ENCODE measurements at regions not wholly inside any gene's neighbourhood (a gene's known extent, or its start where the extent isn't known, plus 50 kb on each side); places are given as distances from the start of the nearest gene placed in this dataset.
"Not testable (repeated sequence)": the region's sequence is repeated elsewhere in the genome, so short reads cannot be mapped to it uniquely, and the experiment has no call there.

DNA sequence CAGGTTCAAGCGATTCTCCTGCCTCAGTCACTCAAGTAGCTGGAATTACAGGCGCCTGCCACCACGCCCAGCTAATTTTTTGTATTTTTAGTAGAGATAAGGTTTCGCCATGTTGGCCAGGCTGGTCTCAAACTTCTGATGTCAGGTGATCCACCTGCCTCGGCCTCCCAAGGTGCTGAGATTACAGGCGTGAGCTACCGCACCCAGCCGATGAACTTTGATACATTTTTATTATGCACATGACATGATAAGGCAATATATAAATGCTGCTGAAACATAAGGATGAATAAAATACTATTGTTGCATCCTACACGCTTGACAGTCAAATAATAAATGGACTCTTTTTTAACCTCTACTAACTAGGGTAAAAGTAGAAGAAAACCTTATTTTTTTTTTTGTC lies 1380.4 kb upstream of the SLC39A10 start:
- TF ChIP-seq, protein P1, sequence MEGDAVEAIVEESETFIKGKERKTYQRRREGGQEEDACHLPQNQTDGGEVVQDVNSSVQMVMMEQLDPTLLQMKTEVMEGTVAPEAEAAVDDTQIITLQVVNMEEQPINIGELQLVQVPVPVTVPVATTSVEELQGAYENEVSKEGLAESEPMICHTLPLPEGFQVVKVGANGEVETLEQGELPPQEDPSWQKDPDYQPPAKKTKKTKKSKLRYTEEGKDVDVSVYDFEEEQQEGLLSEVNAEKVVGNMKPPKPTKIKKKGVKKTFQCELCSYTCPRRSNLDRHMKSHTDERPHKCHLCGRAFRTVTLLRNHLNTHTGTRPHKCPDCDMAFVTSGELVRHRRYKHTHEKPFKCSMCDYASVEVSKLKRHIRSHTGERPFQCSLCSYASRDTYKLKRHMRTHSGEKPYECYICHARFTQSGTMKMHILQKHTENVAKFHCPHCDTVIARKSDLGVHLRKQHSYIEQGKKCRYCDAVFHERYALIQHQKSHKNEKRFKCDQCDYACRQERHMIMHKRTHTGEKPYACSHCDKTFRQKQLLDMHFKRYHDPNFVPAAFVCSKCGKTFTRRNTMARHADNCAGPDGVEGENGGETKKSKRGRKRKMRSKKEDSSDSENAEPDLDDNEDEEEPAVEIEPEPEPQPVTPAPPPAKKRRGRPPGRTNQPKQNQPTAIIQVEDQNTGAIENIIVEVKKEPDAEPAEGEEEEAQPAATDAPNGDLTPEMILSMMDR (IDR thresholded peaks at IDR 0.05) = not testable (repeated sequence)
- not testable (repeated sequence) for TF ChIP-seq CEBPB (IDR thresholded peaks at IDR 0.05); RAD21 (conservative IDR thresholded peaks at IDR 0.05 in 1 of 2, IDR thresholded peaks at IDR 0.05 in 1 of 2); PHF8 (IDR thresholded peaks at IDR 0.05; ENCODE audit: borderline replicate concordance, low read depth); GATA3 (IDR thresholded peaks at IDR 0.05; ENCODE audit: borderline replicate concordance); RFX5 (IDR thresholded peaks at IDR 0.05); POLR2A (IDR thresholded peaks at IDR 0.05; ENCODE audit: low read length); TP53 (CRISPR knock-in tag; IDR thresholded peaks at IDR 0.05); MYC (IDR thresholded peaks at IDR 0.05; ENCODE audit: borderline replicate concordance, low read length)
- TF ChIP-seq, protein P2, sequence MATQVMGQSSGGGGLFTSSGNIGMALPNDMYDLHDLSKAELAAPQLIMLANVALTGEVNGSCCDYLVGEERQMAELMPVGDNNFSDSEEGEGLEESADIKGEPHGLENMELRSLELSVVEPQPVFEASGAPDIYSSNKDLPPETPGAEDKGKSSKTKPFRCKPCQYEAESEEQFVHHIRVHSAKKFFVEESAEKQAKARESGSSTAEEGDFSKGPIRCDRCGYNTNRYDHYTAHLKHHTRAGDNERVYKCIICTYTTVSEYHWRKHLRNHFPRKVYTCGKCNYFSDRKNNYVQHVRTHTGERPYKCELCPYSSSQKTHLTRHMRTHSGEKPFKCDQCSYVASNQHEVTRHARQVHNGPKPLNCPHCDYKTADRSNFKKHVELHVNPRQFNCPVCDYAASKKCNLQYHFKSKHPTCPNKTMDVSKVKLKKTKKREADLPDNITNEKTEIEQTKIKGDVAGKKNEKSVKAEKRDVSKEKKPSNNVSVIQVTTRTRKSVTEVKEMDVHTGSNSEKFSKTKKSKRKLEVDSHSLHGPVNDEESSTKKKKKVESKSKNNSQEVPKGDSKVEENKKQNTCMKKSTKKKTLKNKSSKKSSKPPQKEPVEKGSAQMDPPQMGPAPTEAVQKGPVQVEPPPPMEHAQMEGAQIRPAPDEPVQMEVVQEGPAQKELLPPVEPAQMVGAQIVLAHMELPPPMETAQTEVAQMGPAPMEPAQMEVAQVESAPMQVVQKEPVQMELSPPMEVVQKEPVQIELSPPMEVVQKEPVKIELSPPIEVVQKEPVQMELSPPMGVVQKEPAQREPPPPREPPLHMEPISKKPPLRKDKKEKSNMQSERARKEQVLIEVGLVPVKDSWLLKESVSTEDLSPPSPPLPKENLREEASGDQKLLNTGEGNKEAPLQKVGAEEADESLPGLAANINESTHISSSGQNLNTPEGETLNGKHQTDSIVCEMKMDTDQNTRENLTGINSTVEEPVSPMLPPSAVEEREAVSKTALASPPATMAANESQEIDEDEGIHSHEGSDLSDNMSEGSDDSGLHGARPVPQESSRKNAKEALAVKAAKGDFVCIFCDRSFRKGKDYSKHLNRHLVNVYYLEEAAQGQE (IDR thresholded peaks at IDR 0.05) = not testable (repeated sequence)
- TF ChIP-seq, protein P3, sequence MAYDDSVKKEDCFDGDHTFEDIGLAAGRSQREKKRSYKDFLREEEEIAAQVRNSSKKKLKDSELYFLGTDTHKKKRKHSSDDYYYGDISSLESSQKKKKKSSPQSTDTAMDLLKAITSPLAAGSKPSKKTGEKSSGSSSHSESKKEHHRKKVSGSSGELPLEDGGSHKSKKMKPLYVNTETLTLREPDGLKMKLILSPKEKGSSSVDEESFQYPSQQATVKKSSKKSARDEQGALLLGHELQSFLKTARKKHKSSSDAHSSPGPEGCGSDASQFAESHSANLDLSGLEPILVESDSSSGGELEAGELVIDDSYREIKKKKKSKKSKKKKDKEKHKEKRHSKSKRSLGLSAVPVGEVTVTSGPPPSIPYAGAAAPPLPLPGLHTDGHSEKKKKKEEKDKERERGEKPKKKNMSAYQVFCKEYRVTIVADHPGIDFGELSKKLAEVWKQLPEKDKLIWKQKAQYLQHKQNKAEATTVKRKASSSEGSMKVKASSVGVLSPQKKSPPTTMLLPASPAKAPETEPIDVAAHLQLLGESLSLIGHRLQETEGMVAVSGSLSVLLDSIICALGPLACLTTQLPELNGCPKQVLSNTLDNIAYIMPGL (CRISPR knock-in tag; IDR thresholded peaks at IDR 0.05; ENCODE audit: borderline replicate concordance) = not testable (repeated sequence)
- TF ChIP-seq, protein P4, sequence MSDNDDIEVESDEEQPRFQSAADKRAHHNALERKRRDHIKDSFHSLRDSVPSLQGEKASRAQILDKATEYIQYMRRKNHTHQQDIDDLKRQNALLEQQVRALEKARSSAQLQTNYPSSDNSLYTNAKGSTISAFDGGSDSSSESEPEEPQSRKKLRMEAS (IDR thresholded peaks at IDR 0.05) = not testable (repeated sequence)
- TF ChIP-seq, protein P5, sequence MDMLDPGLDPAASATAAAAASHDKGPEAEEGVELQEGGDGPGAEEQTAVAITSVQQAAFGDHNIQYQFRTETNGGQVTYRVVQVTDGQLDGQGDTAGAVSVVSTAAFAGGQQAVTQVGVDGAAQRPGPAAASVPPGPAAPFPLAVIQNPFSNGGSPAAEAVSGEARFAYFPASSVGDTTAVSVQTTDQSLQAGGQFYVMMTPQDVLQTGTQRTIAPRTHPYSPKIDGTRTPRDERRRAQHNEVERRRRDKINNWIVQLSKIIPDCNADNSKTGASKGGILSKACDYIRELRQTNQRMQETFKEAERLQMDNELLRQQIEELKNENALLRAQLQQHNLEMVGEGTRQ (IDR thresholded peaks at IDR 0.05) = not testable (repeated sequence)
